ENCODE measurements at regions not wholly inside any gene's neighbourhood (a gene's known extent, or its start where the extent isn't known, plus 50 kb on each side); places are given as distances from the start of the nearest gene placed in this dataset.
"Not testable (repeated sequence)": the region's sequence is repeated elsewhere in the genome, so short reads cannot be mapped to it uniquely, and the experiment has no call there.

DNA sequence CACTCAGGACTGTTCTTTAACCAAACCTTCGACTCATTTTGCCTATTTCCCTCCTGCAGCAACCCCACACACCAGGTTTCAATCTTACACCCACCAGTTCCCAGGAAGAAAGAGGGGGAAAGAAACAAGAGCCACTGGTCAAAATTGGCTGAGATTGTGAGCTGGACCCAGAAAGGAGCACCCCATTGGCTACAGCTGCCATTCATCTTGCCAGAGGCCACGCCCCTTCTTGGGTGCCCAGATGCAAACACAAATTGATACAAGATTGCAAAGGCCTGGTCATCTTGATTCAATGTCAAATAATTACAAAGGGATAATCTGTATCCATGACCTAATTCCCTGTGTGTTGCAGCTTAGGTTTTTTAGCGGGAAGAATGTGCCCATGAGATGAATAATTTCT is 258.4 kb downstream of the LIG4 start:
- Mint-ChIP-seq H3K4me1 (no peaks in the 10 kb centered on the region), H3K27me3 (no peaks in the 10 kb centered on the region), H3K27ac (no peak overlapping the region), H3K4me3 (no peak overlapping the region), H3K9me3 (peaks cover 5% of the 10 kb centered on the region), H3K36me3 (ENCODE audit: low read depth) (no peaks in the 10 kb centered on the region)
- no peak for ATAC-seq (replicated peaks)

DNA sequence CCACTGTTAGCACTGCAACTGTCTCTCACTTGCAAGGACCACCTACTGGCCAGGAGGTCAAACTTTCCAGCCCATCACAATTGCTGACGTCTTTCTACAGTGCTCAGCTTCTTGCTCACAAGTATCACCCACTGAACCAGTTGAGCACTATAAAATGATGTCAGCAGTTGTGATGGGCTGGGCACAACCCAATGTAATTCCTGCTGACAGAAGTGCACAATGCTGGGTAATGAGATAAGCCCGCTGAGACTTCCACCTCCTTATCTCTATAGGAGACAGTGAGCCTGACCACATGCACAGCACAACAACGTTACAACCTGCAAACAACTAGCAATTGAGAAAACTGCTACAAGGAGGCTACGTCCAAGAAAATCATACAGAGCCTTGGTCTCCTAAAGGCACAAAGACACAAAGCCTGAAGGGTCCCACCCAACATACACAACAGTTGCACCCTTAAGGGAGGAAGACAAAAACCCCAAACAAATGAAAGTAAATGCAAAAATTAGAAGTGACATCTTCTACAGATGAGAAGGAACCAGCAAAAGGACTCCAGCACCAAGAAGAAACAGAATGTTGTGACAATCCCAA is 273.2 kb downstream of the LIG4 start:
- Mint-ChIP-seq H3K36me3 (ENCODE audit: low read depth) (no peaks in the 10 kb centered on the region), H3K4me1 (no peaks in the 10 kb centered on the region), H3K27me3 (peaks cover 4% of the 10 kb centered on the region), H3K27ac (no peak overlapping the region), H3K4me3 (no peak overlapping the region), H3K9me3 (peaks cover 20% of the 10 kb centered on the region)
- no peak for ATAC-seq (replicated peaks)

DNA sequence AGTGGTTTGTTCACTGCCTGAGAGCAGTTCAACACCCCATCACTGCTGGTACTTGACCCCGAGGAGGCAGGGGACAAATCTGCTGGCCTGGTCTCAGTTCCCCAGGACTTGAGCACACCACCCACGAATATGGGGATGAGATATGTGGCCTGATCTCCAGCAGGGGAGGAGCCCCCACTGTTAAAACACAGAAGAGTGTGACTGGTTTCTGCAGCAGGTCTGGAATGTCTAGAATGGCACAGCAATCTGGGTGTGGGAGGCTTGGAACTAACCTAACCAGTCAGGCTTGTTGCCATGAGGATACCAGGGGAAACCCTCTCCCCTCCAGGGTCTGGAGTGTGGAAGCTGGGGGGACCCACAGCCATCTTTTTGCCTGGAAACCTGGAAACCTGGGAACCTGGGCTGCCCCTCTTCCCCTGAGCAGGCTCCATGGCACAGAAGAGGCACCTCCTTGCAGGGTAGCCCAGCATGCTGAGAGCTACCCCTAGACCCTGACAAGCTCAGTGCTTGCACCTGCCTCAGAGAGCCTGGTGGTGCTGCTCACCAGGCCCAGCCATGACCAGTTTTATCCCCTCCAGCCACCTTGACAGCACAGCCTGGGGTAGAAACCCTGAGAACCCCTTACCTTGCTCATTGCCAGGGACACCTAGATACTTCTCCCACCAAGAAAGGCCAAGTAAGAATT is 273.8 kb downstream of the LIG4 start:
- Mint-ChIP-seq H3K4me3 (no peak overlapping the region), H3K36me3 (ENCODE audit: low read depth) (no peaks in the 10 kb centered on the region), H3K27ac (no peak overlapping the region), H3K9me3 (peaks cover 20% of the 10 kb centered on the region), H3K4me1 (no peaks in the 10 kb centered on the region), H3K27me3 (peaks cover 4% of the 10 kb centered on the region)
- ATAC-seq (replicated peaks) = no peak

DNA sequence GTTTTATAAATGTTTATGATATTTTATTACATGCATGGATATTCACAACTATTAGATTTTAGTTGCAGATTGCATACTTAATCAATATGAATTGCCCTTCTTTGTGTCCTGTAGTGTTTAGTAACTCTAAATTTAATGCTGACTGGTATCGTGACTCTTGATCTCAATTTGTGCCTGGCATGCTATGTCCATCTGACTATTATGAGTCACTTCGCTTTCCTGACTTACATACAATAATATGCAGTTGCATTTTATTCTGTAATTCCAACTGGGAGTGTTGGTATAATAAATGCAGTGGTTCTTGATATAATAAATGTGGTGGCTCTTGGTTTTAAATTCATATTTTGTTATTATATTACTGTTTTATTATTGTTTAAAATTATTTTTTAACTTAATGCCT is 277.5 kb downstream of the LIG4 start:
- Mint-ChIP-seq H3K27me3 (peaks cover 4% of the 10 kb centered on the region), H3K36me3 (ENCODE audit: low read depth) (no peaks in the 10 kb centered on the region), H3K9me3 (peaks cover 19% of the 10 kb centered on the region), H3K4me3 (no peak overlapping the region), H3K27ac (no peak overlapping the region), H3K4me1 (no peaks in the 10 kb centered on the region)
- ATAC-seq (replicated peaks) = no peak

DNA sequence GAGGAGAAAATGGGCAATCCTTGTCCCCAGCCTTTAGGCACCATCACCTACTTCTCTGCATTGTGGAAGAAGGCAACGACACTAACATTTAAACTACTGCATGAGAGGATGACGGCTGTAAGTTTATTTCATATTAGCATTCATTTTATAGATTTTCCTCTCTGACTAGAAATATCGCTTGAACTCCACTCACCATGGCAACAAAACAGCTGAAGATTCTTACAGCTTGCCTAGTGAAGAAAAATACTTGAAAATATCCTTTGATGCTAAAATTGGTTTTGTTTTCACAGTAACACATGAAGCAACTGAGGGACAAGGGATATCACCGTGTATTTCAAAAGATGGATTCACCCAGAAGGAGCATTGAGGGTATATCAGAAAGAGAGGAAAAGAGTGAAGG is 284.3 kb downstream of the LIG4 start:
- Mint-ChIP-seq H3K27me3 (no peaks in the 10 kb centered on the region), H3K27ac (no peak overlapping the region), H3K36me3 (ENCODE audit: low read depth) (no peaks in the 10 kb centered on the region), H3K4me3 (no peak overlapping the region), H3K4me1 (no peaks in the 10 kb centered on the region), H3K9me3 (peaks cover 16% of the 10 kb centered on the region)
- no peak for ATAC-seq (replicated peaks)

DNA sequence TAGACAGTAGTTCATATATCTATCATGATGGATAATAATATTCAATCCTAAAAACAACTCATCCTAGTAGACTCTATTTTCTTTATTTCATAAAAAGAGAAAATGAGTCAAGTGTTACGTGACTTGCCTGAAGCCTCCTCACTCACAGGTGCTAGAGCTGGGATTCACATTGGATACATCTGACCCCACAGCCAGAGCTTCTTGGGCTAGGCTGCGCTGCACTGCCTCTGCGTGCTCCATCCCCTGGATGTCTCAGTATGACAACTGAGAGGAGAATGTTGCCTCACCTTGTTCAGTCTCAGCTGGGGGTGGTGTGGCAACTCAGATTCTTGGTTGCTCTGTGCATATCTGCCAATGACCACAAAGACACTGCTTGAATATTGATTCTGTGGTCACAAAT is 286.6 kb downstream of the LIG4 start:
- Mint-ChIP-seq H3K36me3 (ENCODE audit: low read depth) (no peaks in the 10 kb centered on the region), H3K4me3 (no peak overlapping the region)
- no peak for ATAC-seq (replicated peaks)

DNA sequence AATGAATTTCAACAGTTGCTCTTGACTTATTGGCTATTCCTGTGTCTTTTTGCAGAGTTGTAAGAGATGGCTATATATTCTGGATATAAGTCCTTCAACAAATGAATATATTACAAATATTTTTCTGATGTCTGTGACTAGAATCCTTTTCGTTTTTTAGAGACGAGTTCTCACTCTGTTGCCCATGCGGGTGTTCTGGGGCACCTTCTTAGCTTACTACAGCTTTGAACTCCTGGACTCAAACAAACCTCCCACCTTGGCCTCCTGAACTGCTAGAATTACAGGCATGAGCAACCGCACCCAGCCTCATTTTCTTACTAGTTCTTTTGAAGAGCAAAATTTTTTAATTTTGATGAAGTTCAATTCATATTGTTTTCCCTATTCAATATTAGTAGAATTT is 287.8 kb downstream of the LIG4 start:
- H3K27me3 Mint-ChIP-seq = no peaks in the 10 kb centered on the region
- H3K4me1 Mint-ChIP-seq = no peaks in the 10 kb centered on the region
- no peaks in the 10 kb centered on the region for H3K36me3 Mint-ChIP-seq (ENCODE audit: low read depth)
- H3K27ac Mint-ChIP-seq = no peak overlapping the region
- no peak for ATAC-seq (replicated peaks)
- no peak overlapping the region for H3K4me3 Mint-ChIP-seq
- H3K9me3 Mint-ChIP-seq = peaks cover 7% of the 10 kb centered on the region

More for the DNA sequence above, 286.6 kb downstream of the LIG4 start:
- H3K27me3 Mint-ChIP-seq = no peaks in the 10 kb centered on the region
- peaks cover 12% of the 10 kb centered on the region for H3K9me3 Mint-ChIP-seq
- no peaks in the 10 kb centered on the region for H3K4me1 Mint-ChIP-seq
- no peak overlapping the region for H3K27ac Mint-ChIP-seq

DNA sequence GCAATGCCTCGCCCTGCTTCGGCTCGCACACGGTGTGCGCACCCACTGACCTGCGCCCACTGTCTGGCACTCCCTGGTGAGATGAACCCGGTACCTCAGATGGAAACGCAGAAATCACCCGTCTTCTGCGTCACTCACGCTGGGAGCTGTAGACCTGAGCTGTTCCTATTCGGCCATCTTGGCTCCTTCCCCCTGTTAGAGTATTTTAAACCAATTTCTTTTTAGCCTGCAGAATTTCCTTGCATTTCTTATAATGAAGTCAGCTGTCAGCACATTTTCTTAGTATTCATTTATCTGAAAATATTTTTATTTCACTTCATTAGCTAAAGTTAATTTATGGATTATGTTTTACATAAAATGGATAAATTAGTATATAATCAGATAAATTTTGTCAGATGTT is 288.8 kb downstream of the LIG4 start:
- not testable (repeated sequence) for ATAC-seq (replicated peaks); H3K4me1 Mint-ChIP-seq; H3K27ac Mint-ChIP-seq; H3K27me3 Mint-ChIP-seq; H3K4me3 Mint-ChIP-seq; H3K36me3 Mint-ChIP-seq (ENCODE audit: low read depth); H3K9me3 Mint-ChIP-seq

DNA sequence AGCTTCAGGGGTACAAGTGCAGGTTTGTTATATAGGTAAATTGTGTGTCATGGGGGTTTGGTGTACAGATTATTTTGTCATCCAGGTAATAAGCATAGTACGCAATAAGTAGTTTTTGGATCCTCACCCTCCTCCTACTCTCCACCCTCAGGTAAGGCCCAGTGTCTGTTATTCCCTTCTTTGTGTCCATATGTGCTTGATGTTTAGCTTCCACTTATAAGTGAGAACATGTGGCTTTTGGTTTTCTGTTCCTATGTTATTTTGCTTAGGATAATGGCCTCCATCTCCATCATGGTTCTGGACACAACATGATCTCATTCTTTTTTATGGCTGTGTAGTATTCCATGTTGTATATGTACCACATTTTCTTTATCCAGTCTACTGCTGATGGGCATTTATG is 298.4 kb downstream of the LIG4 start:
- H3K4me1 Mint-ChIP-seq; H3K9me3 Mint-ChIP-seq; H3K27ac Mint-ChIP-seq; H3K36me3 Mint-ChIP-seq (ENCODE audit: low read depth); H3K27me3 Mint-ChIP-seq; ATAC-seq (replicated peaks); H3K4me3 Mint-ChIP-seq: not testable (repeated sequence)

DNA sequence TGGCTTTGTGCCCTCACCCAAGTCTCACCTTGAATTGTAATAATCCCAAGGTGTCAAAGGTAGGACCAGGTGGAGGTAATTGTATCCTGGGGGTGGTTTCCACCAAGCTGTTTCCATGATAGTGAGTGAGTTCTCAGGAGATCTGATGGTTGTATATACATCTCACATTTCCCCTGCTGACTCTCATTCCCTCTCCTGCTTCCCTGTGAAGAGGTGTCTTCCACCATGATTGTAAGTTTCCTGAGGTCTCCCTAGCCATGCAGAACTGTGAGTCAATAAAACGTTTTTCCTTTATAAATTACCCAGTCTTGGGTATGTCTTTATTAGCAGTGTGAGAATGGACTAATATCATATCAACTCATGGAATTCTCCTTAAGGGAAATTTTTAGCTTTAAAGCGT is 302.6 kb downstream of the LIG4 start:
- Mint-ChIP-seq H3K36me3 (ENCODE audit: low read depth) (no peaks in the 10 kb centered on the region), H3K27ac (no peak overlapping the region), H3K4me3 (no peak overlapping the region), H3K9me3 (peaks cover 13% of the 10 kb centered on the region), H3K27me3 (no peaks in the 10 kb centered on the region), H3K4me1 (no peaks in the 10 kb centered on the region)
- ATAC-seq (replicated peaks) = no peak

DNA sequence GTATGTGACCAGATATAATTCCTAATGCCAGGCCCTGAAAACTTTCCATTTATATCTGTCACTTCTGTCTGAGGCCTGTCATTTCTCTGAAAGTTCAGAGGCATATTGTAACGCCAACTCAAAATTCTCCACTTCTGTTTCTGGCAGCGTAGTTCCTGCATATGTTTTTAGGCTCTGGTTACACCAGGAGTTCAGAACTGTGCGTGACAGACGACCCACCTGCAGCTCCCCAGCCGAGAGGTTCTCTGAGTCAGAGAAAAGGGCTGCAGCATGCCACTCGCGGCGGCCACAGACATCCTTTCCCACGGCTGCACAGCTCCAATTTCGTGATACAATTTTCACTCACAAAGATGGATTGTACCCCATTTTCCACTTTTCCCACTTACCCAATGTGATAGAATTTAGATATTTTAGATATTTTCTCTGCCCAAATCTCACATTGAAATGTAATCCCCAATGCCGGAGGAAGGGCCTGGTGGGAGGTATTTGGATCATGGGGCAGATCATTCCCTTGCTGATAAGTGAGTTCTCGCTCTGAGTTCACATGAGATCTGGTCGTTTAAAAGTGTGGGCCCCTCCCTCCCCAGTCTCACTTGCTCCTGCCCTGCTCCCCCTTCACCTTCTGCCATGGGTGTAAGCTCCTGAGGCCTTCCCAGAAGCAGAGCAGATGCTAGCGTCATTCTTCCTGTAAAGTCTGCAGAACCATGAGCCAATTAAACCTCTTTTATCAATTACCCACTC is 308.1 kb downstream of the LIG4 start:
- Mint-ChIP-seq H3K27me3 (no peaks in the 10 kb centered on the region), H3K36me3 (ENCODE audit: low read depth) (no peaks in the 10 kb centered on the region), H3K4me3 (no peak overlapping the region), H3K4me1 (no peaks in the 10 kb centered on the region), H3K9me3 (peaks cover 16% of the 10 kb centered on the region), H3K27ac (no peak overlapping the region)
- no peak for ATAC-seq (replicated peaks)

DNA sequence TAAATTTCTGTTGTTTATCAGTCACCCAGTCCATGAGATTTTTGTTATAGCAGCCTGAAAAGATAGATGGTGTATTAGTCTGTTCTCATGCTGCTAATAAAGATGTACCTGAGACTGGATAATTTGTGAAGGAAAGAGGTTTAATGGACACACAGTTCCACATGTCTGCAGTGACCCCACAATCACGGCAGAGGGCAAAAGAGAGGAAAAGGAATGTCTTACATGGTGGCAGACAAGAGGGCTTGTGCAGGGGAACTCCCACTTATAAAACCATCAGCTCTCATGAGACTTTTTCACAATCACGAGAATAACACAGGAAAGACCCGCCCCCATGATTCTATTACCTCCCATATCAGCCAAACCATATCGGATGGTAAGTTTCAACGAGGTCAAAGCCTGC is 309.2 kb downstream of the LIG4 start:
- H3K9me3 Mint-ChIP-seq = peaks cover 11% of the 10 kb centered on the region

DNA sequence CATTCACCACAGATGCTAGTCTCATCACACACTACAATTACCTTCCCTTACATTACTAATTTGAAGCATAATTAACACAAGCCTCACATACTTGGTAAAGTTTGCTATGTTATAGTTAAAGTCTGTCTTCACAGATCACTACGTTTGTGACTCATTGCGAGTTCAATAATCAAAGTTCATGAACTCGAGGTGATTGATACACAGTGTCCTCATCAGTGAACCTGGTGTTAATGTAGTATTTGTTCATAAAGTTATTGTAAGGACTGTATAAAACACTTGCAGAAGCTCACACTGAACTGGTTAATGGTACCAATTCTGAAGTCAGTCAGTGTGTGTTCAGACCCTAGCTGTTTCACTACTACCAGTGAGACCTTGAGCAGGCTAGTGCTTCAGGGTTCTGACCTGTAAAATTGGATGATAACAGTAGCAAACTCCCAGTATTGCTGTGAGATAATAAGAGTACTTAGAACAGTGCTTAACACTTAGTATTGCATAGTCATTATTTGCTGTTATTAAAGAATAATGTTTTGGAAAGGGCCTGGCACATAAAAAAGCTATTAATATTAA is 313.3 kb downstream of the LIG4 start:
- Mint-ChIP-seq H3K4me1 (no peaks in the 10 kb centered on the region), H3K4me3 (no peak overlapping the region), H3K27ac (no peak overlapping the region), H3K27me3 (no peaks in the 10 kb centered on the region), H3K36me3 (ENCODE audit: low read depth) (no peaks in the 10 kb centered on the region), H3K9me3 (peaks cover 4% of the 10 kb centered on the region)
- no peak for ATAC-seq (replicated peaks)

More for the DNA sequence above, 309.2 kb downstream of the LIG4 start:
- H3K27ac Mint-ChIP-seq = no peak overlapping the region
- ATAC-seq (replicated peaks) = no peak
- H3K4me1 Mint-ChIP-seq = no peaks in the 10 kb centered on the region
- H3K4me3 Mint-ChIP-seq = no peak overlapping the region
- no peaks in the 10 kb centered on the region for H3K36me3 Mint-ChIP-seq (ENCODE audit: low read depth)
- no peaks in the 10 kb centered on the region for H3K27me3 Mint-ChIP-seq

DNA sequence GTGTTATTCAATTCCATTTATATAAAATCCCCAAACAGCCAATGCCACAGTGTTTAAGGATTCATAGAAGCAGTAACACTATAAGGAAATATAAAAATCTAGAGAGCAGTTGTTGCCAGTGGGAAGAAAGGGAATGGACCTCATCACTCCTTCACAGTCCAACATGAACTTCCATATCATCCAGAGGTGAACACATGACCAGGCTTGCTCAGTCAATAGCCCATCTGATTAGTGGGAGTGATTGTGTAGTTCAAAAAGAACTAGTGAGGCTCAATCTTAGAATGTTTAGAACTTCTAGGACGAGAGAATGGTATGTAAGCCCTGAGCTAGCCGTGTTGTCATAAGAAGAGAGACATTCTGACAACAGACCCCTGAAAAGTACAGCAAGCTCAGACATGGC is 314.1 kb downstream of the LIG4 start:
- Mint-ChIP-seq H3K36me3 (ENCODE audit: low read depth) (no peaks in the 10 kb centered on the region), H3K27me3 (no peaks in the 10 kb centered on the region), H3K4me3 (no peak overlapping the region), H3K4me1 (no peaks in the 10 kb centered on the region), H3K27ac (no peak overlapping the region), H3K9me3 (peaks cover 6% of the 10 kb centered on the region)
- no peak for ATAC-seq (replicated peaks)

DNA sequence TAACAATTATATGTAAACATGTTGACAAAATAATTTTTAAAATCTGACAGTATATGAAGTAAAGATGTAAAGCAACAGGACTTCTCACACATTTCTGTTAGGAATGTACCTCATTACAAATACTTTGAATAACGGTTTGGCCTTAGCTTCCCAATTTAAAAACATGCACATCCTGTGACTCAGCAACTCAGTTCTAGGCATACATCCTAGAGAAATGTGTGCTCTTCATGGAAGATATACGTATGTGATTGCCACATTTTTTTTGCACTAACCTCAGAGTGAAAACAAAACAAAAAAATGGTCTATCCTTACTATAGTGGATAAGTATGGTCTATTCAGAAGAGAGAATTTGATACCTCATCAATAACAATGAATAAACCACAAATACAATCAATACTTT is 314.6 kb downstream of the LIG4 start:
- H3K36me3 Mint-ChIP-seq (ENCODE audit: low read depth) = no peaks in the 10 kb centered on the region
- no peak overlapping the region for H3K27ac Mint-ChIP-seq
- no peaks in the 10 kb centered on the region for H3K4me1 Mint-ChIP-seq
- no peak overlapping the region for H3K4me3 Mint-ChIP-seq
- H3K9me3 Mint-ChIP-seq = peaks cover 3% of the 10 kb centered on the region
- H3K27me3 Mint-ChIP-seq = no peaks in the 10 kb centered on the region
- ATAC-seq (replicated peaks) = no peak

All from activated T-helper 17 cell treated with anti-CD3 and anti-CD28 coated beads, Interleukin-2, amount 50 U/mL, for 72 hours (primary cell).